Skin epidermis (tissue), 12 donors: ENCODE measurements at regions not wholly inside any gene's neighbourhood (a gene's known extent, or its start where the extent isn't known, plus 50 kb on each side); places are given as distances from the start of the nearest gene placed in this dataset.
"Not testable (repeated sequence)": the region's sequence is repeated elsewhere in the genome, so short reads cannot be mapped to it uniquely, and the experiment has no call there.

ENCODE experiments used
- H3K27ac ChIP-seq, 21 experiments: fragments of 200-600 bp; sonication (generic) in 11 of 21; one replicate each; pipeline ENCODE4 v1.5.0; 2020; ENCODE audit warnings: mild to moderate bottlenecking in 3 of 21, inconsistent platforms in 2 of 21, moderate library complexity in 2 of 21
- H3K4me3 ChIP-seq, 7 experiments: fragments of 200-600 bp; sonication (generic) in 2 of 7; one replicate each; pipeline ENCODE4 v1.5.0; 2020; ENCODE audit warnings: inconsistent platforms in 2 of 7, mild to moderate bottlenecking in 2 of 7, moderate library complexity in 1 of 7

DNA sequence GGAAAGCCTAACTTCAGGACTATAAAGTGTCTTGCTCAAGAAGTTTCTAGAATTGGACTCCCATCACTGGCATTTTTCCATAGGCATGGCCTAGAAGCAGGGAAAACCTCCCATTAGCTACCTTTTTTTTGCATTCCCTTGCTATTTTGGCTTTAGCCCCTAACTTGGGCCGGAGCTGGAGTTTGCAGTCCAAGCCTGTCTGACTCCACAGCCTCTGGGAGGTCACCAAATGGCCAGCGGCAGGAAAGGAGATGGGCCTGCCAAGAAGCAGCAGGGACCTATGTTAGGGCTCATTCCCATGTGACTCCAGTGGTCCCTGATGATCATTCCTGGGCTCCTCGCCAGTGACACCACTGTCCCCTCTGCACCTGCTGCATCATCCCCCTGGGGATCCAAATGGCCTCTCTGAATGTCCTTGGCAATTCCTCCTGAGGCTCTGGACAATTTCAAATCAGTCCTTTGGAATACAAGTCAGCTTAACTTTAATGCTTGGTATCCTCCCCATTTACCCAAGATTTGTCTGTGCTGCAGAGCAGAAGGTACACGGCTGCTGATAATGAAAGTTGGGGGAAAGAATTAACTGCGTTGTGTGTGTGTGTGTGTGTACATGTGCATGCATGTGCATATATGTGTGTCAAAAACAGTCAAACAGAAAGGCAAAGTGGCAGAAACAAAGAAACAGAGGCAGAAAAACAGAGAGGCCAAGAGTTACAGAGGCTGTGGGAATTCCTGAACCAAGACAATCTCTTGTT is 69.8 kb upstream of the SERP2 start:
- H3K27ac ChIP-seq = no peak overlapping the region
- H3K4me3 ChIP-seq = no peak overlapping the region

DNA sequence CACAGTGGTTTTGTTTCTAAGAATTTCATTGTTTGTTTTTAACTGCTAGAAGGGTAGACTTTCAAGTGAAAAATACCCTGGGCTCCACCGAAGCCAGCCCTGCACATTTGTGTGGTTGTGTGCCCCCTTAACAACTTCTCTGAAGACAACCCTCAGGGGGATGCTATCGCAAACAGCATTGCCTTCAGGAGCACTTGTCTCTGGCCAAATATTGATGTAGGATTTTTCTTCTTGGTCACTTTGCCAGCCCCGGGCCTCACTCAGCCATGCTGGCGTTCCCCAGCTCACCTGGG is 69.2 kb upstream of the SERP2 start:
- Histone ChIP-seq H3K4me3 (no peak overlapping the region), H3K27ac (no peak overlapping the region)

DNA sequence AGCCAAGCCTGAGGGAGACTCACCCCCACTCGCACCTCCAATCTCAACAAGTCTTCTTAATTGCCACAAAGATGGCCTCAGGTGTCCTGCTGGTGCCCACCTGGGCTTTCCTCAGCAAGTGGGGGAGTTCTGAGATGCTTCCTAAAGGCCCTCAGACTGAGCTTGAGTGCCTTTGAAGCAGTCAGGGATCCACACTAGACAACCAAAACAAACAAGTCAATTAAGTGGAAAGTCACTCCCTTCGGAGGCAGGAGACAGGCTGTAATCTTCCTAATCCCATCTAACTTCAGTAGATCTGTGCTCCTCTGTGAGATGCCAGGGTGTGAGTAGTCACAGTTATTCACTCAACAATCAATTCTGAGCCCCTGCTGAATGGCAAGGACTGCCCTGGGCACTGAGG is 68.3 kb upstream of the SERP2 start:
- no peak overlapping the region for H3K4me3 ChIP-seq
- peak overlapping the region in 7 of 21 experiments; percentile 46 to 73 (median 69) for H3K27ac ChIP-seq

DNA sequence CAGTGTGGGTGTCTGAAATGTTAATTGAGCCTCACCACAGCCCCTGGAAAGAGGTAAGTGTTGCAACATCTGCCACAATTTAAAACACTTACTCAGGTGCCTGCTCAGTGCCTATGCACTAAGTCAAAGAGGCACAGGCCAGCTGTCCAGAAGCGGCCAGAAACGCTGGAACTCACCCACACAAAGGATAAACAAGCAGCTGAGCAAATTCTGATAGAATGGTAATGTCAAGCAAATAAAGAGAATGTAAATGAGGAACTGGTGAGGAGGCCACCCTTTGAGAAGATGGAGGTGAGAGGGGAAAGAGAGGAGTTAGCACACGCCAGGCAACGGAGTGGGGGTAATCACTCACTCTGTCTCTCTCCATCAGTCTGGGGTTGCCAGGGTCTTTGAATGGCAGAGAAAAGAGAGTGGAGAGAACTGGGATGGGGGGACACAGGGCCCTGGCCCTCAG is 67.7 kb upstream of the SERP2 start:
- peak overlapping the region in 12 of 21 experiments; percentile 18 to 73 (median 60) for H3K27ac ChIP-seq
- H3K4me3 ChIP-seq = no peak overlapping the region

DNA sequence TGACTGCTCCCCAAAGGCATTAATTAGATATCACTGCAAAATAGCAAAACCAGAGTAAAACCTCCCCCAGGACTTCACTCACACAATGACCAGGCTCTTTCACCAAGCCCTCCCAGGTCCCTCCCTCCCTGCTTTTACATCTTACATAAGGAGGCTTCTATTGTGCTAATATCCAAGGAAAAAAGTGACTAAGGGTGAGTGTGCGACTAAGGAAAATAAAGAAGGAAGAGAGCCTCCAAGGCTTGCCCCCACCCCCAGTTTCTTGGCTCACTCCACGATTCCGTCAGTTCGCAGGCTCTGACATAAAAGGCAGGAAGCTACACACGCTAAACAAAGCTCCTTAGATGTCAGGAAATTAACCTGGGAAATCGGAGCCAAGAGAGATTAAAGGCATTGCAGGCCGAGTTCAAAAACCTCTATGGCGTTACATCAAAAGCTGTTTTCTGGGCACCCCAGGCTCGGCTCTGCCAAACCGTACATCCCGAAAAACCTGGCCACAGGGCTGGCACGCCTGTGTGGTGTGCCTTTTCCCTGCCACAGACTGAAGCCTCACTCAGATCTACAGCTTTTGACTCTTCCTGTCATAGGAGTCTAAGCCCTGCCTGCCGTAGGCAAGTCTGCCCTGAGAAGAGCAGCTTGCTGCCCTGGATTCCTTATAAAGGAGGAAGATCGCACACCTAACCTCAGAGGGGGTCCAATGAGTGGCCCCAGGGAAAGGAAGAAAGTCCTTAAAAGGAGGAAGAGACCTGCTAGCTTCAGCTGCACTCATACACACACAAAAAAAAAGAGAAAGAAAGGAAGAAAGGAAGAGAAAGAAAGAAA is 67.0 kb upstream of the SERP2 start:
- H3K4me3 ChIP-seq = no peak overlapping the region
- peak overlapping the region in 18 of 21 experiments; percentile 34 to 81 (median 60) for H3K27ac ChIP-seq

DNA sequence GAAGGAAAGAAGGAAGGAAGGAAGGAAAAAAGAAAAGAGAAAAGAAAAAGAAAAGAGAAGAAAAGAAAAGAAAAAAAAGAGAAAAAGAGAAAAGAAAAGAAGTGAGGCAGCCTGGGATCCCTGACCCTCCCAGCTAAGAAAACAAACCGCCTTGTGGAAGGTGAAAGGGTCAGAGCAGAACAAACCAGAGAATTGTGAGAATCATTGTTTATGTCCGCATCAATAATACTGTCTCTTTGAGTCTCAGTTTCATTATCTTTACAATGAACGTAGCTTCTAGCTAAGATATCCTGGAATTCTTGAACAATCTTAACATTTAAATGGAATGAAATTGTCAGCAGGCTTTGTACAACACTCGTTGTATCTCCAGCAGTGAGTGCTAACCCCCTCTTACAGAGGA is 66.4 kb upstream of the SERP2 start:
- no peak overlapping the region for H3K4me3 ChIP-seq
- peak overlapping the region in 12 of 21 experiments; percentile 5 to 76 (median 62) for H3K27ac ChIP-seq

DNA sequence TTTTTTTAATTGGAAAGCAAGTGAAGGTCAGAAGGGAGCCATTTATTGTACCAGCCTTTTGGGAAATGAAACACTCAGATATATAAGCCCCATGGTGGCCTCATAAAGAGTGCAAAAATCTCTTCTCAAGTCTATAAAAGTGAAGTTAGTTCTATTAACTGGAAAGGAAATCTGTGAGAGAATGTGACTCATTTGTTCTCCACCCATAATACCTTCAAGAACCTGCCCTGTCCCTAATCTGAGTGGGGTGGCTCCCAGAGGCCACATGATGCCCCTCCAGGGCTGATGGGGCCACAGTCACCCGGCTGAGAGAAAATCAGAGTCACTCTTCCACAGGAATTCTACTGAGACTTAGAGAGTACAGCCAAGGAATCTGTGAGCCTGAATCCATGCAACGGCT is 65.8 kb upstream of the SERP2 start:
- Histone ChIP-seq H3K27ac (peak overlapping the region in 5 of 21 experiments; percentile 53 to 76 (median 68)), H3K4me3 (no peak overlapping the region)

DNA sequence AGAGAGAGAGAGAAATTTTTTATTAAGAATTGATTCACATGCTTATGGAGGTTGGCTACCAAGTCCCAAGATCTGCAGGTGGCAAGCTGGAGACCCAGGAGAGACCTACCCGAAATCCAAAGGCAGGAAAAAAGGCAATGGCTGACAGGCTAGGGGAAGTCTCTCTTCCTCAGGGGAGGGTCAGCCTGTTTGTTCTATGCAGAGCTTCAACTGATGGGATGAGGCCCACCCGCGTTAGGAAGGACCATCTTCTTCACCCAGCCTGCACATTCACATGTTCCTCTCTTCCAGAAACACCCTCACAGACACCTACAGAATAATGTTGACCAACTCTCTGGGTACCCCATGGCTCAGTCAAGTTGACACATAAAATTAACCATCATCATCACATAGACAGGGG is 65.3 kb upstream of the SERP2 start:
- no peak overlapping the region for H3K27ac ChIP-seq
- H3K4me3 ChIP-seq = no peak overlapping the region

DNA sequence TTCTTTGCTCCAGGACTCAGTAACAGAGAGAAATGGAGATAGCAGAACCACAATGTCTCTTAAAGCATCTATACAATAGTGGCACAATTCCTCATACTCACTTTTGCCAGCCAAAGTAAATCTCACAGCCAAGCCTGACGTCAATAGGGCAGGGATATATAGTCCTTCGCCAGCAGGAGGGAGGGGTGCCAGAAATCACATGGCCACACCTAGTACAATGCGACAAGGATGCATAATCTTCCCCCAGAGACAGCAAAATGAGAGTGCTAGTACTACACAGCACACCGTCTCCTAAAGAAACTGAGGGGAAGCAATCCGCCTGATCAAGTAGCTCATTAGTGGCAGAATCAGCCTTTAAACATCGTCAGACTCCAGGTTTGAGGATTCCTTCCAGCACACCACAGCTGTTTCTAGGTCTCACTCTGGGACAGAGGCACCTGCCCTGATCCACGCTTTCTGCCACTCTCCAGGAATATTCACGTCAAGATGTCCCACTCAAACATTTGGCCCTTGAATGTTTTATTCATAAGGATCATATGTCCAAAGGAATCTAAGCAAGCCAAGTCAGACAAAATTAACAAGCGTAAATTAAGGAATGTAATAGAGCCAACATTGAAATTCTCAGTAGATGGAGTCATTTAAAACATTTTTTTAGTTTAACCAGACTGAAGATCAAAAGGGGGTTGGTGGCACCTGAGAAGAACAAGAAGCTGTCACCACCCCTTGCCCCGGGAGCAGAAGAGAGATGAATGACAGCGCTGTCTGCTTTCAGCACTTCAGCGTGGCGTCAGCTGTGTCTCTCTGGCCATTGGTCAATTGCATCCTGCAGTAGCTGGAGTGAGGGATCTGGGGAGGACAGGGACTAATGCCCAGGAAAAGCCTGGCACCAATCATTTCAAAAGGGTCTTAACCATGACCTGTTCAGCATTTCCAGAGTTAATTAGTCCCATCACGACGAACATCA is 63.5 kb upstream of the SERP2 start:
- Histone ChIP-seq H3K27ac (peak overlapping the region in 6 of 21 experiments; percentile 38 to 58 (median 56)), H3K4me3 (no peak overlapping the region)

DNA sequence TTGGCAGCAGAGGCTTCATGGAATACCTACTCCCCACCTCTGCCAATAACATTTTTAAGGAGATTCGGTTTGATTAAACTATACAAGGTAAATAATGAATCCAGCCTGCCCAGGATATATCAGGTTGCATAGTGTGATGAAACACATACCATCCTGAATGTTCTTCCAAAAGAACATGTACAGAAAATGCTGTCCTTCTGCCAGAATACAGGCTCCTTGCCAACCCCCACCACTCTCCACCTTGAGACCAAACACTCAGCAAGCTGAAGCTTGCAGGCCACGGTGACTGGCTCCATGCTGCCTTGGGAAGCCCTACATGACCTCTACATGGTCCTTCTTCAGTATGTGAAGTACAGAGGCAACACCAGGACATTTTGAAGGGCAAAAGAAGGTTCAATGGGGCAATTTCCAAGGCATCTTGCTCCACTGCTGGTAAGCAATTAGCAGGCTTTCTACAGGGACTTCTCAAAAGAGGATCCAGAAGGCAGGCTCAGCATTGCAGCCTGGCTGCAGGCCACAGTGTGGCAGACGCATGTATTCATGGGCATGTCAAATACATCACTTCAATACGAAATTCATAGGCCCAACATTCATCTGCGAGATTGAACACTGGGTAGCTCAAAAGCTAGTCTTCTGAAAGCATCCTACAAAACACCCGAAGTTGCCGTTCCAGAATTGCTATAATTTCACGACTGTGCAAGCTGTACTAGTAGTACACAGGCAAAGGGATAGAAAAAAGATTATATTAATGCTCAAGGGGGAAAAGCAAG is 62.4 kb upstream of the SERP2 start:
- H3K4me3 ChIP-seq = no peak overlapping the region
- no peak overlapping the region for H3K27ac ChIP-seq

DNA sequence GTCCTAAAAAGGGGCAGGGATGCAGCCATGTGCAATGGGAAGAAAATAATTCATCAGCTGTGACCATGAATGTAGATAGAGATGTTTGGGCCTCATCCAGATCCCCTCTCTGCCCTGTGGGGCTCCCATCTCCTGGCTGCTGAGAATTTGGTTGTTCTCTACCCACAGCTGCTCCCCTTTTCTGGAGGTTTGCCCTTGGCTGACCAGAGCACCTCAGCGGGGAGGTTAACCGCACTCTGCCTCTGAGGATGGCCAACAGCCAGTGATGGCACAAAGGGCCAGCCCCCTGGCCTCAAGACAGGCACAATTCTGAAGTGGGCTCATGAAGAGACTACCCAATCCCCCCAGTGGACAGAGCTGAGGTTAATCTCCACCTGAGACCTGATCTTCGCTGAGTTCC is 61.5 kb upstream of the SERP2 start:
- peak overlapping the region in 1 of 21 experiments; percentile 1 for H3K27ac ChIP-seq
- H3K4me3 ChIP-seq = no peak overlapping the region

DNA sequence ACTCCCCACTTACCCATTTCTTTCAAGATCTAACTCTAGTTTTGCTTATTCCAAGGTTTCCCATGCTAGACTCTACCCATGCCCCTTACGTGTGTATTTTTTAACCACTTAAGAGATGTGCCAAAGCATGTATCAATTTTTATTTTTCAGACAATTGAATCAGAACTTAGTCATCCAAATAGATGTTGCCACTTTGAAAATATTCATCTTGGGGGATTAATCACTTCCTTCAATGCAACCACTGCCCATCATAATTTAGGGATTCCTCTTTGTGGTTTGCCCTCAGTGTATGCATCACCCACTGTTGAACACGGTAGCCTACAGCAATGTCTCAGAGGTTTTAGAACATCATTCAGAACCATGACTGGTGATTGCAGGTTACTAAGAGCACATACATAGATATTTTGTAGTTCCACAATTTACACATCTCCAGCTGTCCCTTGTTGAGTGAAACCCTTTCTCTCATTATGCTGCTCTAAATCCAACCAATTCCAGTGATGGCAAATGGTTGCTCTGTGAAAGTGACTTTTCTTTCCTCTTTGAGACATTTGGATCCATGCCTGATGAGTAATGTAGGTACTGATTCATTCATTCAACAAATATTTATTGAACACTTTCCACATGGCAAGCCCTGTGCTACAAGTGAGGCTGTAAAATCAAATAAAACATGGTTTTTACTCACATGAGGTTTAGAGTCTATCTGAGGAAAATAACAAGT is 60.6 kb upstream of the SERP2 start:
- peak overlapping the region in 8 of 21 experiments; percentile 11 to 72 (median 34) for H3K27ac ChIP-seq

DNA sequence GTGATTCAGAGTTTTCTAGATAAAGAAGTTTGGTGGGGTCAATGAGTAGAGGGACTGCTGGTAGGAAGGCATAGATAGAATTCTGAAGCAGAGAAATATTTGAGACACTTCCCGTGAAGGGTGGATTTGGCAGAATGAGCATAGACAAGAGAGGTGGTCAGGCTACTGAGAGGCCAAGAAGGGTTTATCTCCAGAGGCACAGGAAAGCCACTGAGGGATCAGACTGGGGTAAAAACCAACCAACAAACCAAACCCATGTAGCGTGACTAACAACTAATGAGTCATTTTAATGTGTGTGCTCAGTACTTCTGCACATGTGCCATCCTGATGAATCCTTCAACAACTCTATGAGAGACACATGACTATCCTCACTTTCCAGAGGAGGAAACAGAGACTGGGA is 60.0 kb upstream of the SERP2 start:
- peak overlapping the region in 8 of 21 experiments; percentile 11 to 72 (median 34) for H3K27ac ChIP-seq
- H3K4me3 ChIP-seq = no peak overlapping the region

More for the DNA sequence above, 60.6 kb upstream of the SERP2 start:
- no peak overlapping the region for H3K4me3 ChIP-seq

DNA sequence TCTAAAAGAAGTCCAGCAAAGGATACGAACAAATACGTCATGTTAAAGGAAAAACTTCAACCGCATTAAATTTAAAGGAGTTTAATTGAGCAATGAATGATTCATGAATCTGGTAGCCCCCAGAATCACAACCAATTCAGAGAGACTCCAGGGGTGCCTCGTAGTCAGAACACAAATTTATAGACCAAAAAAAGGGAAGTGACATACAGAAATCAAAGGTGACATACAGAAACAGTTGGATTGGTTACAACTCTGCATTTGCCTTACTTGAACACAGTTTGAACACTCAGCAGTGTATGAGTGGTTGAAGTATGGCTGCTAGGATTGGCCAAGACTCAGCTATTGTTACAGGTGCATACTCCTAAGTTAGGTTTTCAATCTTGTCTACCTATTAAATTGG is 59.5 kb upstream of the SERP2 start:
- H3K27ac ChIP-seq = peak overlapping the region in 2 of 21 experiments; percentile 59 to 72
- H3K4me3 ChIP-seq = not testable (repeated sequence)

DNA sequence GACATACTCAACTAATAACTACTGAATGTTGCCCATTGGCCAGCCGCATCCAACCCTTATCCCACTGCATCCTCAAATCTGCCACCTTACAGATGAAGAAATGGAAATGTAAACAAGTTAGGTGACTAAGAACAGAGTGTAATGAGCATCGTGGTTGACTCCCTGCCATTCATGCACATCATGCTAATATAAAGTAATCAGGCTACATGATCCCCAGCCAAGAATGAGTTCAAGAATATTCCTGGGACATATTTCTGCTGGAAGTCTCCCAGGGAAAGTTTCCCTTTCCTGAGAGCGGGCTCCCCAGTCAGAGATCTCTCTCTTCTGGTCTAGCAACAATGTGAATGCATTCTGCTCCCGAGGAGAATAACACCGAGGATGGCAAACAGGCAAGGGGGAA is 55.9 kb upstream of the SERP2 start:
- Histone ChIP-seq H3K4me3 (no peak overlapping the region), H3K27ac (peak overlapping the region in 1 of 21 experiments; percentile 13)

DNA sequence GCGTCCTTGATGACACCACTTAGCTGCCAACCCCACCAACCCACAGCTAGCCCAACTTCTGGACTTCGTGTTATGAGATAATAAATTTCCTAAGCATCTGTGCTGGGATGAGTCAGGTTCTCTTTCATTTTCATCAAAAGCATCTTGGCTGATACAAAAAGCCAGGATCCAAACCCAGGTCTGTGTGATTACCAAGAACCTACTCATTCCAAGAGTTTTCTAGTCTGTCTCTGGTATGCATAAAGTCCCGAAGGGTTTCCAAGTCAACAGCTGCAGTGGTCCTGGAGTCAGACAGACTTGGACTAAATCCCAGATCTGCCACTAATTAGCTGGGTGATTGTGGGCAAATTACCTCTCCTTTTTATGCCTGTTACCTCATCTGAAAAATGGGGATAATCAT is 55.5 kb upstream of the SERP2 start:
- Histone ChIP-seq H3K27ac (peak overlapping the region in 1 of 21 experiments; percentile 13), H3K4me3 (no peak overlapping the region)

DNA sequence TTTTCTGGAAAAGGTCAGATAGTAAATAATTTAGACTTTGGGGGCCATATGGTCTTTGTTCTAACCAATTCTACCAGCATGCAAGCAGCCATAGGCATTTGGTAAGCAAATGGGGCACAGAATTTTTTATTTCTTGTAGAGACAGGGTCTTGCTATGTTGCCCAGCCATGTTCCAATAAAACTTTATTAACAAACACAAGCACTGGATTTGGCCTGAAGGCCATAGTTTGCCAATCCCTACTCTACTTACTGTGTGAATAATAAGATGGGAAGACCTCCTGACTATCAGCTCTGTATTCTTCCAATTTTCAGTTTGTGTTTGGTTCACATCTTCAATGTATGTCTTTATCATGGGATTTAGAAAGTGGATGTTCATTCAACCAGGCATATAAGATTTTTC is 53.0 kb upstream of the SERP2 start:
- no peak overlapping the region for H3K4me3 ChIP-seq
- no peak overlapping the region for H3K27ac ChIP-seq

DNA sequence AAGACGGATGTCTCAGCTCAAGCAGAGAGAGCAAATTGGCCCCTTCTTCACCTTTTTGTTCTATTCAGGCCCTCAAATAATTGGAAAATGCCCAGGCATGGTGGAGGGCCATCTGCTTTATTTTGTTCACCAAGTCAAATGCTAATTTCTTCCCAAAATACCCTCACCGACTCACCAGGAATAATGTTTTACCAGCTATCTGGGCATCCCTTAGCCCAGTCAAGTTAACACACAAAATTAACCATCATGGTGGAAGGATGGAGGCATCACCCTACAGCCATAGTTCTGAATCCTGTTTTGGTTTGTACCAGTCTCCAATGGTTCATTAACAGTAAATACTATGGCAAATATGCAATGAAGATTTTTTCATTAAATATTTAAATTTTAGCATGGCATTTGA is 51.7 kb upstream of the SERP2 start:
- no peak overlapping the region for H3K4me3 ChIP-seq
- H3K27ac ChIP-seq = no peak overlapping the region

DNA sequence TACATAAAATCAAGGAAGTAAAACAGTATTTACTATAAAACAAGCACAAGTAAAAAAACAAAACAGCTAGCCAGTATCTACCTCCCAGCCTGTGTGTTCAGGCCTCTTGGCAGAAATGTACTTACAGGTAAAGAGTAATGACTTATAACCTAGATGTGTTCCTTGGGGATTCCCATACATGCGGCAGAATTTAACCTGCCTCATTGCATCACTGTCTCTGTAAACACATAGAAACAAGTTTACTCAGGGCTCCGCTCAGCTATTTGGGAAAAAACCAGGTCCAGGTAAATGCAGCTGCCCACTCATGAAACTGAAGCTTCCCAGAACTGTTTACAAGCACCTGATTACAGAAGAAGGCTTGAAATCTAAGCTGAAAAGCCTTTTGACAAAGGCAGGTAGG is 50.7 kb upstream of the SERP2 start:
- H3K27ac ChIP-seq = peak overlapping the region in 2 of 21 experiments; percentile 24 to 42
- H3K4me3 ChIP-seq = no peak overlapping the region
